ENCODE measurements at regions not wholly inside any gene's neighbourhood (a gene's known extent, or its start where the extent isn't known, plus 50 kb on each side); places are given as distances from the start of the nearest gene placed in this dataset.

DNA sequence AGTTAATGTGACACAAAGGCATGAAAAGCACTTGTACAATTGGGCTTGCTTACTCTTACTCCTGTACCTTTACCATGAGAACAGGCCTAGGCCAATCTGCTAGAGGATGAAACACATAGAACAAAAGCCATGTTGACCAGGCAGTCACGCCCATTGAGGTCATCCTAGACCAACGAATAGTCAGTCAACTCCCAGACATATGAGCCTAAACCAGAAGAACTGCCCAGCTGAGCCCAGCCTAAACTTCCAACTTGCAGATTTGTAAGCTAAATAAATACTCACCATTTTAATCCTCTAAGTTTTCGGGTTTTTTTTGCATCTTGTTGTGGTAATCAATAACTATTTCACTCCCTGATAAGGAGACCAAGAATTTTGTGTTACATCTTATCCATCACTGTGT is 164.8 kb upstream of the ADRA1B start:
- DNase-seq (ENCODE audit: low read depth in 2 of 2), result no peak

DNA sequence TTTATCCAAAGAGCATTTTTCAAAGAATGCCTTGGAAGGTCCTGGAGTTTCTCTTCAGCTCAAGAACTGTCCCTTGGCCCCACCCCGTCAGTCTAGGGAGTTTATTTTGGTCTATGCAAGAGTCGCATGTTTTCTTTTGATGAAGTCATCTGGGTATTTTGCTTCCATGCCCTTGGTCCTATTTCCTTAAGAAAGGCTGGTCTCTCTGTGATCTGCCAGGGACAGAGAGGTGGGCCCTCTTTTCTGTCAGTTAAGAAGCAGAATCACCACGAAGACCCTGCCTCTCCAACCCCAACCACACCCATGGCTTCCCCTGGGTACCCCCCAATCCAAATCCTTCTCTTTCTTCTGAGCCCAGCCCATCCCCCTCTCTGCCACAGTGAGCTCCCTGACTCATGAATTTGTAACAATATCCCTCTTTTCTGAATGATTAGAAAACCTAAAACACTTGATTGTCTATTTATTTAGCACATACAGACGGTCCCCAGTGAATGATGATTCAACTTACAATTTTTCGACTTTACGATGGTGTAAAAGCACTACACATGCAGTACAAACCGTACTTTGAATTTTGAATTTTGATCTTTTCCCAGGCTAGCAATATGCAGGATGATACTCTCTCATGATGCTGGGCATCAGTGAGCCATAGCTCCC is 163.5 kb upstream of the ADRA1B start:
- DNase-seq (ENCODE audit: low read depth in 2 of 2), result no peak

DNA sequence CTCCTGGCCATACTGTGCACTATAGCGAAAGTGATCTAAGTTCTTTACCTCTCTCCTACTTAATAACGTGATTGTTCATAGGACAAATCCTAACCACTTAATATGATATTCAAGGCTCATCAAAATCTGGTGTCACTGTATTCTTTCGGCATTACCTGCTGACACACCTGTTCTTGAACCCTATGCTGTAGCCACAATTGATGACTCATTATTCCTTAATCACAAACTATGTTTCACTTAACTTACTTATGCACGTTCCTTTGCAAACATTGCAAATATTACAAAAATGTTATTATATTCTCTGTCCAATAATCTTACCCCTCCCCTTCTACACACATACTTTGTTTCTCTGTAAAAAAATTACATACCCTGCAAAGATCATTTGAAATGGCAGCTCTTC is 158.1 kb upstream of the ADRA1B start:
- no peak for DNase-seq (ENCODE audit: low read depth in 2 of 2)

DNA sequence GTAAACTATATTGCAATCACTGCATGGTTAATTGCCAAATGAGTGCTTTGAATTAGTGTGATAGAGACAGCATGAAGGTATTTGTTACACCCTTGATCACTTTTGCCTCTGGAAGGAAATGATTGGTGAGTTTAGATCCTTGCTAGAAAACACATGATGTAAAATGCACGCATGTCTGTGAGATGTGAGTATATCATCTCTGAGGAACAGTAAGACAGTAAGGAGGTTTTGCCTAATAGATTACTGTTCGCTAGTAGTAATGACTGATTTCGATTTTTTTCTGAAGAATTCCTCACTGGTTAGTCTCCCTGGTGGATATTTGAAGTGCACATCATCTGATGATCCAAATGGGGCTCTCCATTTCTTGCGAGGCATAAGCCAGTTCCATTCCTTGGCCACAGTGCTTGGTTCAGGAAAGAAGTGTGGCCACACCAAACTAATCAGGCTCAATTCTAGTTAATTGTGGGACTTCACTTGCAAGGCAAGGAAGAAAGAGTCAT is 156.4 kb upstream of the ADRA1B start:
- no peak for DNase-seq (ENCODE audit: low read depth in 2 of 2)

DNA sequence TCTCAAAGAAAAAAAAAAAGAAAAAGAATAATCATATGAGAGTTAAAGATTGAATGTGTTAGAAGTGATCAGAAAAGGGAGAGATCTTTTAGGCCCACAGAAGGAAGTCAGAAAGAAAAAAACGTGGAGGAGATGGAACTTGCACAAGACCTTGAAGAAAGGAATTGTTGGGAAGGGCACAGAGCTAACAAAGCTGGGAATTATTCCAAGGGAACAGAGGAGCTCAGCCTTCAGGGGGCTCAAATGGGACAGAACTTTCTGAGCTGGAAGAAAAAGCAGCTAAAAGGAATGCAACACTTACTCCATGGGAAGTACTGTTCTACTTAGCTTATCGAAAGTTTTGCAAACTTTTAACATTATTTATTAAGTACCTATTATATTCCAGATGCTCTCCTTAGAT is 153.4 kb upstream of the ADRA1B start:
- no peak for DNase-seq (ENCODE audit: low read depth in 2 of 2)

DNA sequence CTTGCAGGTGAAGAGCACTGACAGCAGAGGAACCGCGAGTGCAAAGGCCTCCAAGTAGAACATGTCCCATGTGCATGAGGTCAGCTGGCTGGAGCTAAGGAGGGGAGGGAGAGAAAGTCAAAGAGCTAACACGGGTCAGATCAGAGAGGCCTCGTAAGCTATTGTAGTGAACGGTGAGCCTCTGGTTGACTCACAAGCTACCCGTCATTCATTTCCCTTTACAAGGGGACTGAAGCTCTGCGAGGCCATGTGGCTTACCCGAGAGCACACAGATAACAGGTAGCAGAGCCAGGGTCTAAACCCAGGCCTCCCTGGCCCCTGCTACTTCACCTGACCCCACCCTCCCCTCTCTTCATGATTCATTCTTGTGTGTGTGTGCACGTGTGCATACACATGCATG is 152.7 kb upstream of the ADRA1B start:
- no peak for DNase-seq (ENCODE audit: low read depth in 2 of 2)

DNA sequence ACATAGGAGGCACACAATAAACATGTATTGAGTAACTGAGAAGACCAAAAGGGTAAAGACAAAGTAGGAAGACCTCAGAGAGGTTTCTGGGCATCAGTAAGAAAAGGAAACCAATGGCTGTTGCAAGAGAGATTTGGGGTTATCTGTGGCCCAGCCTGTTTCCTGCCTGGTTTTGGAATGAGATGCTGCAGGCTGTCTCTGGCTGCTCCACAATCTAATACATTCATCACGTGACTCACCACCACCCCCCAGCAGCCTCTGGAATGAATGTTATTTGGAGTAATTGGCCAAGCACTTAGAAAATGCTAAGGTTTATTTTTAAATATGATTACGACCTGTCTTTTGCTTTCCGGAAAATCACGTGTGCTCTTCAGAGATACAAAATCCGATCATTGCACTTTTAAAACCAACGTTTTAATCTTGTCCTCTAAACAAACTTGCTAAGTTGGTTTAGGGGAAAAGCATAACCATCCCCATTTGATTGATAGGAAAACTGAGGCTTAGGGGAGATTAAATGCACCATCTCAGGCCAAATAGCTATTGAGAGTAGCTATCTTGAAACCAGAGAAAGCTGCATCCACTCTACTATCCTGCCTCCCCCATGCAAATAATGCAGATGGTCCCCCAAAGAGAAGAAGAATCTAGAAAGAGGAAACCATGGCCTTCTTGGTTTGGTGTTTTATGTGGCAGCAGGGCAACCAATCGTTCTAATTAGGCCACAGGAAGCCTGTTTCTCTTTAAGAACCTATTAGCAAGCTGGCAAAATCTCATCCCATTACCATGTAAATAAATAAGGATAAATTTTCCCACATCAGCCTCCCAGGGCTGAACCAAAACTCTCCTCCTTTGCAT is 151.8 kb upstream of the ADRA1B start:
- no peak for DNase-seq (ENCODE audit: low read depth in 2 of 2)

DNA sequence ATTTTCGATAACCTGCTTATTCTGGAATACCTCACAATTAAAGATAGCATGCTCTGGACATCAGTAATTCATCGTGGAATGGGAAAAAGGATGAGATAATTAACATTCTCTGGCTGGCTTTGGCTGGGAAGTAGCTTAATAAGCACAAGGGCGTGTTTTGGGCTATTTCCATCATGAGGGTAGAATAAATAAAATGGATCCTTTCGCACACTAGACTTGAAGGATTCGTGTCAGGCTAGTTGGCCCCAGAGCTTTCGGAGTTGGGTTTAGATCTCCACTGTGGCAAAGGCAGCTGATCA is 151.2 kb upstream of the ADRA1B start:
- DNase-seq (ENCODE audit: low read depth in 2 of 2), result no peak

DNA sequence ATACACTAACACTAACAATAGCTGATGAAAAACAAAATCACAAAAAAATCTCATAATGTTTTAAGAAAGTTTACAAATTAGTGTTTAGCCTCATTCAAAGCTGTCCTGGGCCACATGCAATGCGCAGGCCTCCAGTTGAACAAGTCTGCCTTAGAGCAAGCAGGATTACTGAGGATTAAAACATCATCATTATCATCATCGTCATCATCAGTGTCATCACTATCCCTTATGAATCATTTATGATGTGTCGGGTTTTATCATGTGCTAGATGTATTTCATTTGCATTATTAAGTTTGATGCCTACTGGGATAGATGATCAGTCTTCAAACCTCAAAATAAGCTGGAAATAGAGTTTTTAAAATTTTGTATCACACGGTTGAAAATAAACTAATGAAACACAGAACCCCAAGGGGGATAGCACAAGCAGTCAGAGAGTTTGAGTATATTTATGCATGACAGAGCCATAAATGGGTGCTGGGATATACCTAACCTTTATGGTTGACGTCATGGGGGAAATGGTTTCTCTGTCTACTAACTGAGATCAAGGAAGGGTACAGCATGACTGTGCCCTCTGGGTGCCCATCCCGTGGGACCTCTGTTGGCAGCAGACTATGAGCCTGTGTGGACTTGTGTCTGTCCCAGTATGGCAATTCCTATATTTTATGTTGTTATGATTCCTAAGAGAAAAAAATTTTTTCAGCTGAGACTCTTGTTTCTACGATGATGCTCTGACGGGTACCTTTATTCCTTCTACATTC is 150.3 kb upstream of the ADRA1B start:
- DNase-seq (ENCODE audit: low read depth in 2 of 2), result no peak

DNA sequence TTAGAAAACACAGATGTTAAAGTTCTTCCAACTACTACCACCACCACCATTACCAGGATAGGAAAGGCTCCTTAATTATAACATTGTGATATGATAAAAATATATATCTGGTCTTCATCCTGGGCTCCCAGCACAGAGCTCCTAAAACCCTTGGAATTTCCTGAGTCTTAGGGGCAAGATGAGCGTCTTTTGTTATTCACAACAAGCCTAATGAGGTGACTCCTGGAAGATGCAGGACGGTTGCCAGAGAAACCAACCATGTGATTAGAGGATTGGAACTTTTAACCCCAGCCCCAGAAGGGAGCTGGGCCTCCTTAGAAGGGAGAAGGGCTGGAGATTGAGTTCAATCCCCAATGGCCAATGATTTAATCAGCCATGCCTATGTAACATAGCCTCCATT is 148.0 kb upstream of the ADRA1B start:
- no peak for DNase-seq (ENCODE audit: low read depth in 2 of 2)

DNA sequence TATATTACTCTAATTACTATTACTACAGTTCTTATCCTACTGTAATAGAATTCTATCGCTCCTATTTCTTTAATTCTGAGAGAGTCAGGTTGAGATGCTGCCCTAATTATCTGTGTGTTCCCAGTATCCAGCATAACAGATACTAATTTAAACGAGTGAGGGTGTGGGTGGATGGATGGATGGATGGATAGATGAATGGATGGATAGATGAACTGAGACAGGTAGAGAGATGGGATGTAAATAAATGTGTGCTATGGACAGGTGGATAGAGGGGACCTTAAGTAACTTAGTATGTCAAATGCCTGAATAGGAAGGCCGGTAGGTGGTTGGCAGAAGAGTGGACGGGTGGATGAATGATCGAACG is 143.6 kb upstream of the ADRA1B start:
- no peak for DNase-seq (ENCODE audit: low read depth in 2 of 2)

DNA sequence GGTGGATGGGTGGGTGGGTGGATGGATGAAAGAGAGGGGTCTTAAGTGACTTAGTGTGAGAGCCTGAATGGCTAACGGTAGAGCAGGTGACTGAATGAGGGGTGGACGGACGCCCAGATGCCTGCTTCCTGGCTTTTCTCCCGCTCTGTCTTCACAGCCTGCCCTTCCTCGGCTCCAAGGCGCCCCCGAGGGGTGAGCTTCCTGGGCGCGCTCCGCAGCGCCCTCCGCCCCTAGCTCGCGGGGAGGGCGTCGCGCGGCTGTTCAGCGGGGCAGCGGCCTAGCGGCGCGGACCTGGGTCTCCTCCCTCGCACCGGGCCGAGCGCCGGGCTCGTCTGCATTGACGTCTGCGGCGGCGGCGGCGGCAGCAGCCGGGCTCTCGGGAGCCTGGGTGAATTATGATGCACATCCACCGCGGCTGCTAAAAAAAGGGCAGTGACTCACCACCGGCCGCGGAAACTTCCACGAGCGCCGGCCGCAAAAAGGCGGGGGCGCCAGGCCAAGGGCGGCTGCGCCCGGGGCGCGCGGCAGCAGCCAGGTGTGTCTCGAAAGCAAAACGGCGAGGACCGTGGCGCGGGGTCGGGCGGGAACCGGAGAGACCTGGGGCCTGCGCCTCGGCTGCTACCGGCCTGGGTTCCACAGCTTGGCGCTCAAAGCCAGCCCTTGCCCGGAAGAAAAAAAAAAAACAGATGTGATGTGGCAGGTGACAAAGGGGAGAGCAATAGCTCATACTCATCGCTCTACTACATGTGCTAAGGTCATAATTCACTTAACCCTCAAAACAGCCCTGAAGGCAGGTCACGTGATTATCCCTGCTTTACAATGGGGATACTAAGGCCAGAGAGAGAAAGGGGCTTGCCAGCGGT is 143.0 kb upstream of the ADRA1B start:
- DNase-seq (ENCODE audit: low read depth in 2 of 2), result peak; percentile 73 to 74

DNA sequence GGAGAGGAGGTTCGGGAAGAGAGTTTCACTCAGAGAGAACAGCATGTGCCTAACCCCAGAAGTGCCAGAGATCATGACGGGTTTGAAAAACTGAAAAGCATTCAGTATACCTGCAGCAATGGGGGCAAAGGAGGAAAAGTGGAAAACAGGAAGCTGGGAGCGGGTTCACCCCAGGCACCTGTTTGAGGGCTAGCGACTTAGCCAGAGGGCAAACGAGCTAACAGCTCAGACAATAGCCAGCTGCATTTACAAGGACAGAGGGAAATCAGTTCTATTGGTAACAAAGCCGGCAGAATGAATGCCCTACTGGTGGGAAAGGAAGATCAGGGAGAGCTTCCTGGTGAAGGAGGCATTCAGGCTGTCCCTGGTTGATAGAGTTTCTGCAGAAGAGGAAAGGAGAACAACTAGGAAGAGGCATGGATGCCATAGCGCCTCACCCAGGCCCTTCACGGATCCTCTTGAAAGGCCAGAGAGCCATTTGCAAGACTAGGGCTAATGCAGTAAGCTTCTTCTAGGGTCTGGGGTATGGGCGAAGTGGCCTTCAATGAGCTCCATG is 141.7 kb upstream of the ADRA1B start:
- no peak for DNase-seq (ENCODE audit: low read depth in 2 of 2)

DNA sequence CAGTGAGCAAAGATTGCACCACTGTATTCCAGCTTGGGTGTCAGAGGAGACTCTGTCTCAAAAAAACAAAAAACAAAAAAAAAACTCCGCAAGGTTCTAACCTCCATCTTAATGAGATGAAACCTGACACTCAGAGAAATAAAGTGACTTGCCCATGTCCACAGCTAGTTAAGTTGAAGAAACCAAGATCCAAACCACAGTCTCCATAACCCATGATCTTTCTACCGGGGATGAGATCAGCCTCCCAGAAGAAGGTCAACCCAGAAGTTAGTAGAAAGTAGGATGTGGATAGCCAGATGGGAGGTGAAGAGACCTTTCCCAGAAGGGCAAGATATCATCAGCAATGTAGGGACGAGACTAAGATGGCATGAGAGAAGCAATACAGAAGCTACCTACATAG is 140.4 kb upstream of the ADRA1B start:
- no peak for DNase-seq (ENCODE audit: low read depth in 2 of 2)

DNA sequence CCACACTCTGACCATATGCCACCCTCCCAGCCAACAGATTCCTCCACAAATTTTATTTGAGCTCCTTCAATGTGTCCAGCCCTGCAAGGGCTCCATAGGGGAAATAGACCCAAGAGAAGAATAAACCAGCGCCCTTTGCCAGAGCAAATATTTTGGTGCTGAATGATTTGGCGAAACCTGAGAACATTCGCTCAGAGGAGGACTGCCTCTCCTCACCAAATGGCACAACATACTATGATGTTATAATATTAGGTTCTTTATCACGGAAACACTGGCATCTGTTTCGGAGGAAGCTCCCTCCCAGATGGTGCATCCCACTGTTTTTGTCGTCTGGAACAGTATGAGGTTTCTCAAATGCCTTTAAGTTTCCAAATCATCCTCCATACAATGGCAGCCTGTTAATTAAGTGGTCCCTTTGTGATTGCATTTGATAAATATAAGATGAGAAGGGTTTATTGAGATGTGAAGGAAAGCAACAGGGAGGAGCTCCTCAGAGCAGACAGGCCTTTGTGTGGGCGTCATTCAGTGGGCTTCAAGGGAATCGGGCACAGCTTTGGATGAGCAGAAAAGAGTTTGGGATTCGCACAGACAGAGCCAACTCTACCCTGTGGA is 139.1 kb upstream of the ADRA1B start:
- DNase-seq (ENCODE audit: low read depth in 2 of 2), result no peak

DNA sequence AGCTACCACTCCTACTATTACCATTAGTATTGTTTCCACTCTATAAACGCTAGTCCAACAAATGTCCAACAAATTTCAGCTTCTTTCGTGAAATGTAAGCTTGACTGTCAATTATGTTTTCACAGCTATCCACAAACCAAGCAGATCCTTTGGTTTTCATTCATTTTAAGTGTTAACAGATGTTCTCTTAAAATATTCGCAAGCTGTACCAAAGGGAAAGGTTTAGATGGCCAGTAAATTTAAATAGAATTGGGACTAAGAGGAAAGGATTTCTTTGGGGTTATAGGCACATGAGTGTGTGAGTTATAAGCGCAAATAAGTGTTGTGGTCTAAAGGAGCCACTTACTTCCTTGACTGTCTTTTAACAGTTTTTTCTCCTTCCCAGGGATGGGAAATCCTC is 136.8 kb upstream of the ADRA1B start:
- DNase-seq (ENCODE audit: low read depth in 2 of 2), result no peak

DNA sequence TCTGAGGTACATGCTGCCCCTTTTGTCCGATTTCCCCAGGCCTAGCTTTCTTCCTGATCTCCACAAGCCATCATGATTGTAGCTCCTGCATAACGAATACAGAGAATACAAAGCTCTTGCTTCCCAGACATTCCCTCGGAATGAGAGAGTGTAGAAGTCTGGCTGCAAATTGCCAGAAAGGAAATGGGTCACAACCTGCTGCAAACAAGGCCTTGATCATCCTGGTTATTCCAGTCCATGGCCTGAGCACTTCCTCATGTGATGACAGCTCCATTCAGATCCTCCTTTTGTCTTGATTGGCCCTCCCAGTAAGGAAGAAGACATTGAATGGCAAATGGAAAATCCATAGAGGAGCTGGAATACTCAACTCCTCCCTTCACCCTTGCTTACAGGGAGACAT is 136.0 kb upstream of the ADRA1B start:
- no peak for DNase-seq (ENCODE audit: low read depth in 2 of 2)

DNA sequence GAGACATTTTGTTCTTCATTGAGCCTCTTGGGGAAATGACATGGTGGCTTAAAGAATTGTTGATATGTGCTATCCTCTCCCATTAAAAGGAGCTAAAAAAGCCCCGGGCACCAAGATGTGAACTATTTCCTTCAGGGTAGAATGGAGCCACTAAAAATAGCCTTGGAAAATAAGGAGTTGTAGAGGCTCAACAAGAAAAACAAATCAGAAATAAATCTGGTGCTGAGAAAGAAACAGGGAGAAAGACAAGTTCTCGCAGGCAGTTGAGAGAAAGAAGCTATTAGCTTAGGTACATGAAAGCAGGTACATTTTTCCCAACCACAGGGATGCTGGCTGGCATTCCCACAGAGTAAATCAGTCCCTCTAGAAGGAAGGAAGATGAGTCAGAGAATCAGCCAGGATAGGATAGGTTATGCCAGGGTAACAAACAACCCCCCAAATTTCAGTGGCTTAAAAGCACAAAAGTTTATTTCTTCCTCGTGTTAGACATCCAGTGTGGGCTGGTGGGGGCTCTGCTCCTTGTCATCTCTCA is 134.6 kb upstream of the ADRA1B start:
- DNase-seq (ENCODE audit: low read depth in 2 of 2), result no peak

DNA sequence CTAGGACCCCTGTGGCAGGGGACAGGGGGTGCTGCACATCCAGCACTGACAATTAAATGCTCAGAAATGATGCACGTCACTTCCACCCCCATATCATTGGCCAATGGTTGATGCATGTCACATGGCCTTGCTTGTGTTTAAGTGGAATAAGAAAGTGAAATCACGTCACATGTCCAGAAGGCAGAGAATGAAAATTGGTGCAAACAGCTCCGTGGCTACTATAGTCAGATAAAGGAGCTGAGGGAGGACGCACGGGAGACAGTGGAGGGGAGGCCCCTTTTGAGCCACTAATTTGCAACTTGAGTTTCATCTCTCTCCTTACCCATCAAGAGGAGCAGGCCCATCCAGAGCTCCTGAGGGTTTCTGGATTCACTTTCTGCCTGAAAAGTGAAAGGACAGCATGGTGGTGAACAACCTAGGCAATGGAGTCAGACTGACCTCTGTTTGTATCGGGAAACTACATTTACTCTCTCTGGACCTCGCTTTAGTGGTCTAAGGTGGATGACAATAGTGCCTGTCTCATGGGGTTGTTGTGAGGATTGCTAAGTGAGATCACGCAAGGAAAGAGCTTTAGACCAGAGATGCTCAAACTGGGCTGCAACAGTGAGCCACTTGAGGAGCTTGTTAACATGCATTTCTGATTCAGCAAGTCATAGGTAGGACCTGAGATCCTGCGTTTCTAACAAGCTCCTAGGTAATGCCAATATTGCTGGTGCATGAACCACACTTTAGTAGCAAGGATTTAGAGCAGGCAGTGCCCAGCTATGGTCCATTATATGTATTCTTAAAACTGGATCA is 133.9 kb upstream of the ADRA1B start:
- no peak for DNase-seq (ENCODE audit: low read depth in 2 of 2)

DNA sequence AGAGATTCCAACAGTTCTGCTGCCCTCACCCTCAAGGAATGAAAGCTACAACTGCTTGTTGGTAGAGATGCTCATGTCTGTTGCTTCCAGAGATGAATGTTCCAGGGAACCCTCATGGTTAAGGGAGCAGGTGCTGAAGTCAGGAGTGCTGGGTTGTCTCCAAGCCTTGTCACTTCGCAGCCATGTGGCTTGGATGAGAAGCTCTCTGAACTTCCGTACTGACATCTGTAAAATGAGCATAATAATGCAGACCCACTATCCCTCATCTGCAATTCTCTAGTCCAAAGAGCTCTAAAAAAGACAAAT is 133.3 kb upstream of the ADRA1B start:
- DNase-seq (ENCODE audit: low read depth in 2 of 2), result no peak
